GM21367 (cell line): ENCODE measurements at regions not wholly inside any gene's neighbourhood (a gene's known extent, or its start where the extent isn't known, plus 50 kb on each side); places are given as distances from the start of the nearest gene placed in this dataset.

Experiments used
- ATAC-seq: cut with Tn5 transposase; IDR thresholded peaks from one replicate; pipeline ENCODE4 v1.9.1; 2021; ENCODE audit not compliant: unreplicated experiment

GRCh38 chr10:14468023-14468441 is 137.3 kb upstream of the FRMD4A start:
- ATAC-seq = no peak

GRCh38 chr10:14466257-14466656 is 135.5 kb upstream of the FRMD4A start:
- ATAC-seq = no peak

- no peak for ATAC-seq
Observed at GRCh38 chr10:14460447-14460846, 129.7 kb upstream of the FRMD4A start.

- ATAC-seq = no peak
Observed at GRCh38 chr10:14459665-14460064, 128.9 kb upstream of the FRMD4A start.

- no peak for ATAC-seq
Observed at GRCh38 chr10:14456870-14457266, 126.1 kb upstream of the FRMD4A start.

- no peak for ATAC-seq
Observed at GRCh38 chr10:14456218-14456869, 125.6 kb upstream of the FRMD4A start.

- no peak for ATAC-seq
Observed at GRCh38 chr10:14454629-14455028, 123.9 kb upstream of the FRMD4A start.

GRCh38 chr10:14454206-14454605 is 123.5 kb upstream of the FRMD4A start:
- ATAC-seq = no peak

GRCh38 chr10:14453593-14453992 is 122.9 kb upstream of the FRMD4A start:
- no peak for ATAC-seq

GRCh38 chr10:14451341-14451740 is 120.6 kb upstream of the FRMD4A start:
- no peak for ATAC-seq

- ATAC-seq = no peak
Observed at GRCh38 chr10:14450041-14450491, 119.3 kb upstream of the FRMD4A start.

- ATAC-seq = no peak
Observed at GRCh38 chr10:14449293-14449815, 118.6 kb upstream of the FRMD4A start.

GRCh38 chr10:14448197-14448990 is 117.7 kb upstream of the FRMD4A start:
- ATAC-seq = no peak

- no peak for ATAC-seq
Observed at GRCh38 chr10:14447094-14447839, 116.5 kb upstream of the FRMD4A start.

GRCh38 chr10:14439451-14440259 is 108.9 kb upstream of the FRMD4A start:
- ATAC-seq = no peak

- ATAC-seq = no peak
Observed at GRCh38 chr10:14438576-14438975, 107.9 kb upstream of the FRMD4A start.

GRCh38 chr10:14438057-14438456 is 107.3 kb upstream of the FRMD4A start:
- ATAC-seq = no peak

GRCh38 chr10:14435976-14436632 is 105.4 kb upstream of the FRMD4A start:
- ATAC-seq = no peak

GRCh38 chr10:14433147-14433546 is 102.4 kb upstream of the FRMD4A start:
- no peak for ATAC-seq

GRCh38 chr10:14431868-14432267 is 101.1 kb upstream of the FRMD4A start:
- no peak for ATAC-seq
